Upper lobe of left lung (tissue), 4 donors: ENCODE measurements at regions not wholly inside any gene's neighbourhood (a gene's known extent, or its start where the extent isn't known, plus 50 kb on each side); places are given as distances from the start of the nearest gene placed in this dataset.

Source experiments
- POLR2A ChIP-seq, 4 donors: fragments of 450-650 bp; IDR thresholded peaks; one replicate each; pipeline ENCODE4 v1.5.1; 2016 to 2017; ENCODE audit warnings: antibody characterized with exemption in 4 of 4, mild to moderate bottlenecking in 2 of 4
- TF ChIP-seq, protein P1 (sequence below), 6 experiments: fragments of 450-650 bp in 4 of 6; fragments of 200-600 bp in 2 of 6; sonication (generic) in 2 of 6; IDR thresholded peaks; one replicate each; pipeline ENCODE4 v1.5.1; 2016 to 2019; ENCODE audit warnings: antibody characterized with exemption in 6 of 6

DNA sequence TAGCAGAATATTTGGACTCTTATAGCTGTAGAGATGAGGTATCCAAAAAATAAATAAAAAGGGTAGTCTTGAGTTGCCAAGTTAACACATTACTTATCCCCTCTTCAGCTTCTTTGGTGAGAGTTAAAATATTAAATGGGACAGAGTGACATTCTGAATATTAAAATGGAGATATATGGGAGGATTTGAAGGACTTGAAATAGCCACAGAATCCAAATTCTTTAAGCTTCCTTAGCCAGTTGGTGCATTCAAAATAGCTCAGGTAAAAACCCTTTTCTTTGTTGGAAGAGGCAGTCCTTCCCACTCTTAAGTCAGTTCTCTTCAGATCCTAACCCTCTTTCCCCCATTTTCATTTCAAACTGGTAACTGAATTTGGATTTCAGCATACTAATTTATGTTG lies 130.1 kb upstream of the KLF12 start:
- TF ChIP-seq, protein P1, sequence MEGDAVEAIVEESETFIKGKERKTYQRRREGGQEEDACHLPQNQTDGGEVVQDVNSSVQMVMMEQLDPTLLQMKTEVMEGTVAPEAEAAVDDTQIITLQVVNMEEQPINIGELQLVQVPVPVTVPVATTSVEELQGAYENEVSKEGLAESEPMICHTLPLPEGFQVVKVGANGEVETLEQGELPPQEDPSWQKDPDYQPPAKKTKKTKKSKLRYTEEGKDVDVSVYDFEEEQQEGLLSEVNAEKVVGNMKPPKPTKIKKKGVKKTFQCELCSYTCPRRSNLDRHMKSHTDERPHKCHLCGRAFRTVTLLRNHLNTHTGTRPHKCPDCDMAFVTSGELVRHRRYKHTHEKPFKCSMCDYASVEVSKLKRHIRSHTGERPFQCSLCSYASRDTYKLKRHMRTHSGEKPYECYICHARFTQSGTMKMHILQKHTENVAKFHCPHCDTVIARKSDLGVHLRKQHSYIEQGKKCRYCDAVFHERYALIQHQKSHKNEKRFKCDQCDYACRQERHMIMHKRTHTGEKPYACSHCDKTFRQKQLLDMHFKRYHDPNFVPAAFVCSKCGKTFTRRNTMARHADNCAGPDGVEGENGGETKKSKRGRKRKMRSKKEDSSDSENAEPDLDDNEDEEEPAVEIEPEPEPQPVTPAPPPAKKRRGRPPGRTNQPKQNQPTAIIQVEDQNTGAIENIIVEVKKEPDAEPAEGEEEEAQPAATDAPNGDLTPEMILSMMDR (IDR thresholded peaks at IDR 0.05): no peak
- no peak for TF ChIP-seq POLR2A (IDR thresholded peaks at IDR 0.05)
